ENCODE measurements at regions not wholly inside any gene's neighbourhood (a gene's known extent, or its start where the extent isn't known, plus 50 kb on each side); places are given as distances from the start of the nearest gene placed in this dataset.

DNA sequence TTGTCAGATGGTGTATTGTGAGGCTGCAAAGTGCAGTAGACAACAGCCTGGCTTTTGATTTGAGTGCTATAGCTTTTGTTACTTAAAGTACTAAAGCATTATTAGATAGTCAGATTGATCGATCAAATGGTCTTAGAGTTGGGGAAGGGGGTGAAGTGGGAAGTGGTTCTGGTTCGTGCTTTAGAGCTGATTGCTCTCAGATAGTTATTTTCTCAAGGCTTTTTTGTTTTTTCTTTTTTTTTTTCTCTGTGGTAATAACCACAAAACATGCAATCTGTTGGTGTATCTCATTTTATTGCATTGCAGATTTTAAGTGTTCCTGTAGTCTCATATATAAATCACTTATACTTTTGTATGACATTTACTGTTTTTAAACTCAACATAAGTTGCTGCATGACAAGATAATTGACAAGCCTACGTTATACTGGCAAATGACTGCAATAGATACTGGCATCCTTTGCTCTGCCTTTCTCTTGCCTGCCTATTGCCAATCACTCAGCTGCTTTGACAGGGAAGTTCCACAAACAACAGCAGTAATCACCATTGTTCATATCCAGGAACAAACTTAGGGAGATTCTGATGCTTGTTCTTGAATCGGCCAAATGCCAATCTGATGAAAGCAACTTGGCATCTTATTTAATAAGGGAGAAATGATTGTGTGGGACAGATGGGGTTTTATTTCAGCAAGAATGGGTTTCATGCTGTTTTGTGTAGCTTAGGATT lies 125.0 kb upstream of the B3GALT2 start:
- TF ChIP-seq, protein P1, sequence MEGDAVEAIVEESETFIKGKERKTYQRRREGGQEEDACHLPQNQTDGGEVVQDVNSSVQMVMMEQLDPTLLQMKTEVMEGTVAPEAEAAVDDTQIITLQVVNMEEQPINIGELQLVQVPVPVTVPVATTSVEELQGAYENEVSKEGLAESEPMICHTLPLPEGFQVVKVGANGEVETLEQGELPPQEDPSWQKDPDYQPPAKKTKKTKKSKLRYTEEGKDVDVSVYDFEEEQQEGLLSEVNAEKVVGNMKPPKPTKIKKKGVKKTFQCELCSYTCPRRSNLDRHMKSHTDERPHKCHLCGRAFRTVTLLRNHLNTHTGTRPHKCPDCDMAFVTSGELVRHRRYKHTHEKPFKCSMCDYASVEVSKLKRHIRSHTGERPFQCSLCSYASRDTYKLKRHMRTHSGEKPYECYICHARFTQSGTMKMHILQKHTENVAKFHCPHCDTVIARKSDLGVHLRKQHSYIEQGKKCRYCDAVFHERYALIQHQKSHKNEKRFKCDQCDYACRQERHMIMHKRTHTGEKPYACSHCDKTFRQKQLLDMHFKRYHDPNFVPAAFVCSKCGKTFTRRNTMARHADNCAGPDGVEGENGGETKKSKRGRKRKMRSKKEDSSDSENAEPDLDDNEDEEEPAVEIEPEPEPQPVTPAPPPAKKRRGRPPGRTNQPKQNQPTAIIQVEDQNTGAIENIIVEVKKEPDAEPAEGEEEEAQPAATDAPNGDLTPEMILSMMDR (IDR thresholded peaks at IDR 0.05; ENCODE audit: low read depth, low read length) = no peak
- DNase-seq (ENCODE audit: extremely low read depth, low read depth) = no peak

DNA sequence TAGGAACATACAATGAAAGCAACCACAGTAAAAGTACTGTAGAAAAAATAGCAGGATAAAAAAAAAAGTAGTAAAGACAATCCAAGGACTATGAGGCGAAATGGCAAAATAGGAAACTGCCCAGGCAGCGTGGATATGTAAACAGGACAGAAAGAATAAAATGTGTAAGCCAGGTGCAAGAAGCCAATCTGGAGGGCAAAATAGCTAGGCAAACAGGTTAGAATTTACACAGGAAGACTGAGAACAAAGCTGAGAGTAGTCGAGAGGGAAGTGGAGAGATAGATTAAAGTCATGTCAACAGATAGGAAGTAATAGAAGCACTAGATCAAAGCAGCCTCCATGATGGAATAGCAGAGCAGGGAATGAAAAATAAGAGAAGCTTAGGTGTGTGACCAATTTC lies 124.2 kb upstream of the B3GALT2 start:
- TF ChIP-seq, protein P1 (IDR thresholded peaks at IDR 0.05; ENCODE audit: low read depth, low read length) = no peak
- DNase-seq (ENCODE audit: extremely low read depth, low read depth) = no peak

- TF ChIP-seq, protein P1 (IDR thresholded peaks at IDR 0.05; ENCODE audit: low read depth, low read length) = no peak
- no peak for DNase-seq (ENCODE audit: extremely low read depth, low read depth)
Observed at GRCh38 chr1:193309936-193310475, 123.6 kb upstream of the B3GALT2 start.

GRCh38 chr1:193308438-193308837 lies 122.0 kb upstream of the B3GALT2 start:
- TF ChIP-seq, protein P1 (IDR thresholded peaks at IDR 0.05; ENCODE audit: low read depth, low read length) = no peak
- no peak for DNase-seq (ENCODE audit: extremely low read depth, low read depth)

DNA sequence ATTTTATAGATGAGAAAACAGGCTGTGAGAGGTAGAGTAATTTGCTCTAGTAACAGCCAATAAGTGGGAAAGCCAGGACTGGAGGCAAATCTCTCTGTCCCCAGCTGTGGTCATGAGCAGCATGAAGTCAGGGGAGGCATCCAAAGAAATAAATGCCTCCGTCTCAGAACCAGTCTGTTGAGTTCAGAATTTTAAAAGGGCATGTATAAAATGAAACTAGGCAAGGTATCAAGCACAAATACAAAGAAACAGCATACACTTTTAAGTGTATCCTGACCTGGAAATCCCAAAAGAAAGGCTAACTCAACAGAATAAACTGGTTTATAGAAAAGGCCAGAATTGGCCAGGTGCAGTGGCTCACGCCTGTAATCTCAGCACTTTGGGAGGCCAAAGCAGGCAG lies 120.0 kb upstream of the B3GALT2 start:
- TF ChIP-seq, protein P1 (IDR thresholded peaks at IDR 0.05; ENCODE audit: low read depth, low read length) = no peak
- DNase-seq (ENCODE audit: extremely low read depth, low read depth) = no peak
